Testis (tissue), 2 donors: ENCODE measurements at regions not wholly inside any gene's neighbourhood (a gene's known extent, or its start where the extent isn't known, plus 50 kb on each side); places are given as distances from the start of the nearest gene placed in this dataset.

Source experiments
- DNase-seq: peaks from one replicate; pipeline ENCODE4 v3.0.0-alpha.2; 2019
- H3K27ac ChIP-seq, 2 donors: fragments of 200-600 bp; sonication (generic); one replicate each; pipeline ENCODE4 v1.5.1; 2019
- H3K27me3 ChIP-seq: fragments of 200-600 bp; sonication (generic); one replicate; pipeline ENCODE4 v1.5.1; 2019
- H3K36me3 ChIP-seq: fragments of 200-600 bp; sonication (generic); one replicate; pipeline ENCODE4 v1.5.1; 2017; ENCODE audit warnings: low read depth; ENCODE audit errors: missing control alignments
- H3K4me1 ChIP-seq: fragments of 200-600 bp; sonication (generic); one replicate; pipeline ENCODE4 v1.5.1; 2019
- H3K4me3 ChIP-seq, 2 donors: fragments of 200-600 bp; sonication (generic); one replicate each; pipeline ENCODE4 v1.5.1; 2017 to 2019
- H3K9me3 ChIP-seq: fragments of 200-600 bp; sonication (generic); one replicate; pipeline ENCODE4 v1.5.1; 2017
- POLR2A ChIP-seq: fragments of 450-650 bp; IDR thresholded peaks from one replicate; pipeline ENCODE4 v1.6.1; 2017; ENCODE audit warnings: antibody characterized with exemption, mild to moderate bottlenecking, moderate library complexity
- WGBS, 2 donors: methylation state at CpG; one replicate each; pipeline ENCODE4 v1.1.5; 2018; 5-methylcytosine and 5-hydroxymethylcytosine counted together
- intact Hi-C: fragments of 100-400 bp; cut with DNase I; formaldehyde crosslinking; loops from one replicate; pipeline ENCODE4 v1.15.1; 2023; ENCODE audit warnings: low total_unique reads
- TF ChIP-seq, protein P1 (sequence below), 3 experiments: fragments of 450-650 bp in 2 of 3; fragments of 200-600 bp in 1 of 3; sonication (generic) in 1 of 3; IDR thresholded peaks; one replicate each; pipeline ENCODE4 v1.5.1; 2016 to 2019; ENCODE audit warnings: antibody characterized with exemption in 3 of 3, mild to moderate bottlenecking in 2 of 3, moderate library complexity in 1 of 3

DNA sequence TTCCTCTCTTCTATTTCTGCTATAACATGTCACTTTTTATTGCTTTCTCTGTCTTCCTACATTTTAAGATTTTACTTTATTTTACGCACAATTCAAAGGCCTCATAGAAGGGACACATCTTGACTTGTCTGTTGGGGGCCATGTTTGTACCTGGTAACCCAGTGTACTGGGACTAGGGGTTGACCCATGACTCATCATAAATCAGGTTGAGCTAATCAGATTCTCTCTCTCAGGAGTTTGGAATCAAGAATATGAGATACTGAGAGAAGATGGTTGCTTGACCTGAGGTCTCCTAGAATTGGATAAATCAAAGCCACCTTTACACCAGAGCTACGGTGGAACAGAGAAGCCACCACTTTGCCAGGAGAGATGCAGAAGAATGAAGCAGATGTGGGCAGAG, 153.0 kb downstream of the UXS1 start:
- H3K27ac ChIP-seq, result no peak overlapping the region
- H3K27me3 ChIP-seq, result no peaks in the 10 kb centered on the region
- DNase-seq, result no peak
- no peaks in the 10 kb centered on the region for H3K36me3 ChIP-seq
- no peaks in the 10 kb centered on the region for H3K9me3 ChIP-seq
- H3K4me1 ChIP-seq, result no peaks in the 10 kb centered on the region
- WGBS, 2 donors, result 91 to 93% methylated on average over 2 of the region's 2 CpGs
- no peak for TF ChIP-seq POLR2A
- TF ChIP-seq, protein P1, sequence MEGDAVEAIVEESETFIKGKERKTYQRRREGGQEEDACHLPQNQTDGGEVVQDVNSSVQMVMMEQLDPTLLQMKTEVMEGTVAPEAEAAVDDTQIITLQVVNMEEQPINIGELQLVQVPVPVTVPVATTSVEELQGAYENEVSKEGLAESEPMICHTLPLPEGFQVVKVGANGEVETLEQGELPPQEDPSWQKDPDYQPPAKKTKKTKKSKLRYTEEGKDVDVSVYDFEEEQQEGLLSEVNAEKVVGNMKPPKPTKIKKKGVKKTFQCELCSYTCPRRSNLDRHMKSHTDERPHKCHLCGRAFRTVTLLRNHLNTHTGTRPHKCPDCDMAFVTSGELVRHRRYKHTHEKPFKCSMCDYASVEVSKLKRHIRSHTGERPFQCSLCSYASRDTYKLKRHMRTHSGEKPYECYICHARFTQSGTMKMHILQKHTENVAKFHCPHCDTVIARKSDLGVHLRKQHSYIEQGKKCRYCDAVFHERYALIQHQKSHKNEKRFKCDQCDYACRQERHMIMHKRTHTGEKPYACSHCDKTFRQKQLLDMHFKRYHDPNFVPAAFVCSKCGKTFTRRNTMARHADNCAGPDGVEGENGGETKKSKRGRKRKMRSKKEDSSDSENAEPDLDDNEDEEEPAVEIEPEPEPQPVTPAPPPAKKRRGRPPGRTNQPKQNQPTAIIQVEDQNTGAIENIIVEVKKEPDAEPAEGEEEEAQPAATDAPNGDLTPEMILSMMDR (IDR thresholded peaks at IDR 0.05), result no peak
- H3K4me3 ChIP-seq, result no peak overlapping the region
- intact Hi-C loops, result no loop called here

DNA sequence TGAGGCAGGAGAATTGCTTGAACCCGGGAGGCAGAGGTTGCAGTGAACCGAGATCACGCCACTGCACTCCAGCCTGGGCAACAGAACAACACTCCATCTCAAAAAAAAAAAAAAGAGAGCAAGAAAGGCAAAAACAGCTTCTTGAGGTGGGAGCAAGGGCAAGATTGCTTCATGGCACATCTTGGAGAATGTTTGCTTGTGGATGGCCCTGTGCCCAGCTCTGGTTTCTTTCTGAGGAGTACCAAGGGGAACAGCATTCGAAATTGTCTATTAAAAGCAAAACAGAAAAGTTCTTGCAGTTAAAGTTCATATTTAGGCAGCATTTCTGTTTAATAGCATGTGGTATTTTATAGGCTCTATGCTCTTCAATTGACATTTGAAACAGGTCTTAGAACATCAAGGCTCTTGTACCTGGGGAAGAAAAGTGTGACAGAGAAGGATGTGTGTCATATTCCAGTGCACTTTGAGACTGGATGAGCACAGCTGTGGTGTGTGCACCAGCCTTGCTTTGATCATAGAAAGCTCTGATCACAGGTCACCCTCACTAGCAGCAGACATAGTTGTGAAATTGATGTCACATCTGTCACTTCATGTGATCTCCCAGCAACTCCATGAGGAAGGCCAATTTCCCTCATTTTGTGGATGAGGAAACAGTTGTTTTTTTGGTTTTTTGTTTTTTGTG, 154.3 kb downstream of the UXS1 start:
- Histone ChIP-seq H3K36me3 (no peaks in the 10 kb centered on the region), H3K27me3 (no peaks in the 10 kb centered on the region), H3K27ac (no peak overlapping the region), H3K4me1 (no peaks in the 10 kb centered on the region), H3K9me3 (no peaks in the 10 kb centered on the region), H3K4me3 (no peak overlapping the region)
- 83 to 89% methylated on average over 4 of the region's 4 CpGs for WGBS, 2 donors
- intact Hi-C loops, result no loop called here
- DNase-seq, result no peak
- TF ChIP-seq, protein P1 (IDR thresholded peaks at IDR 0.05), result no peak
- TF ChIP-seq POLR2A, result no peak

DNA sequence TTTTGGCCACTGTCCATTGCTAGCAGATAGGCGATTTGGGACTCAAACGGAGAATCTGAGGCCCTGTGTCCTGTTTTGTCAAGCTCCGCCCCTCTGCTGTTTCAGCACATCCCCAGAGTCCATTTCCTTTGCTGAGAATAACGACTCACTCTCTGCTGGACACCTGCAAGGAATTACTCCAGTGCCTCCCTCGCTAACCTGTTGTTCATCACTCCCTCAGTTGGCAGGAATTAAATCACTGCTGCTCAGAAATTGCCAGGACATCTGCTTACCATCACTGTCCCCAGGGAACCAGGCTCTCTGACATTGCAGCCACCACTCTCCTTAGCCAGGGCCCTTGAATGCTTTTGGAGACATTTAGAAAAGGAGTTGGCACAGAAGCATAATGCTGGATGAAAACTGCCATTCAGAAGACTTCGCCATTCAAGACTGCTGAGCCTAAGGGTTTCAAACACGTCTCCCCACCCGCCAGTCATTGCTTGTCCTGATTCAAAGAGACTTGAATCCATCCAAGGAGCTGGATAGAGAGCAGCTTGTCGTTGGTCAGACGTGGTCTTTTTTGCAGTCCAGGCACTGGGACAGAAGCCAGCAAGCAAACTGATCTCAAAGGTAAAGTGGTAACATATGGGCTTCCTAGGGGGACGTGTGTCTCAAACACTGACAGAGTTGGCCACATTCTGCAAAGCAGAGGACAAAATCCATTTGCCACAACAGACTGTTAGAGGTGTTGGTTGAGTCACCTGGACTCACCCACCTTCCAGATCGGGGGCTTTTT, 155.3 kb downstream of the UXS1 start:
- H3K9me3 ChIP-seq, result no peaks in the 10 kb centered on the region
- 68 to 70% methylated on average over 12 of the region's 12 CpGs for whole genome bisulfite sequencing, 2 donors
- no peaks in the 10 kb centered on the region for H3K36me3 ChIP-seq
- no peak for DNase-seq
- no peak overlapping the region for H3K27ac ChIP-seq
- H3K27me3 ChIP-seq, result no peaks in the 10 kb centered on the region
- no peak overlapping the region for H3K4me3 ChIP-seq
- intact Hi-C loops, result no loop called here
- H3K4me1 ChIP-seq, result no peaks in the 10 kb centered on the region
- TF ChIP-seq POLR2A, result no peak
- TF ChIP-seq, protein P1 (IDR thresholded peaks at IDR 0.05), result no peak

DNA sequence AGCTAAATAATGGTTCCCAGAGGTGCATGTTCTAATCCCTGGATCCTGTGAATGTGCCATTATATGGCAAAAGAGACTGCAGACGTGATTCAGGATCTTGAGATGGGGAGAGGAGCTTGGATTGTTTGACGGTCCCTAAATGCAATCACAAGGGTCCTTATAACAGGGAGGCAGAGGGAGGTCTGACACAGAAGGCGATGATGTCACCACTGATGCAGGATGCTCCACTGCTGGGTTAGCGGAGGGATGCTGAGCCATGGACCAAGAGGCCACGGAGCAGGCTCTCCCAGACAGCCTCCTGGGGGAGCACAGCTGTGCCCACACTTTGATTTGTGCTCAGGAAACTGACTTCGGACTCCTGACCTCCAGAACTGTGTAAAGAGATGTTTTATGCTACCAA, 156.2 kb downstream of the UXS1 start:
- DNase-seq, result no peak
- no peaks in the 10 kb centered on the region for H3K36me3 ChIP-seq
- H3K27me3 ChIP-seq, result no peaks in the 10 kb centered on the region
- H3K4me1 ChIP-seq, result no peaks in the 10 kb centered on the region
- H3K4me3 ChIP-seq, result no peak overlapping the region
- H3K9me3 ChIP-seq, result no peaks in the 10 kb centered on the region
- H3K27ac ChIP-seq, result no peak overlapping the region
- TF ChIP-seq POLR2A, result no peak
- TF ChIP-seq, protein P1 (IDR thresholded peaks at IDR 0.05), result no peak
- 91% methylated on average over 6 of the region's 6 CpGs for WGBS, 2 donors
- intact Hi-C loops, result no loop called here

DNA sequence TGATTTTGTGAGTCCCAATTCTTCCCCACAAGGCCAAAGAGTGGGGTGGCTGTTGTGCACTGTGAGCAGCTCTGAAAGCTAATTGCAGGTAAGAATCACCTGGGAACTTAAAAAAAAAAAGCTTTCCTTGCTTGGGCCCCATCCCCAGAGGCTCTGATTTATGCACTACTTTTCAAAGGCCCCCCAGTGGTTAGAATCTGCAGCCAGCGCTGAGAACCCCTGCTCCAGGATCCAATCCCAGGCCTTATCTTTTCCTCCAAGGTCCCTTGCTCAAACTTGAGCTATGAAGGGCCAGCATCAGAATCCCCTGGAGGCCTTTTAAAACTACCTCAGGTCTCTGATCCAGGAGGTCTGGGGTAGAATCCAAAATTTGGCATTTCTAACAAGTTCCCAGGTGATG, 156.8 kb downstream of the UXS1 start:
- intact Hi-C loops, result no loop called here
- TF ChIP-seq, protein P1 (IDR thresholded peaks at IDR 0.05), result no peak
- TF ChIP-seq POLR2A, result no peak
- WGBS, 2 donors, result 86 to 95% methylated on average over 1 of the region's 1 CpG

More for the DNA sequence above, 156.8 kb downstream of the UXS1 start:
- Histone ChIP-seq H3K27ac (no peak overlapping the region), H3K36me3 (no peaks in the 10 kb centered on the region), H3K4me1 (no peaks in the 10 kb centered on the region), H3K27me3 (no peaks in the 10 kb centered on the region), H3K9me3 (no peaks in the 10 kb centered on the region), H3K4me3 (no peak overlapping the region)
- DNase-seq, result no peak
